ENCODE measurements at regions not wholly inside any gene's neighbourhood (a gene's known extent, or its start where the extent isn't known, plus 50 kb on each side); places are given as distances from the start of the nearest gene placed in this dataset.

- H3K27ac ChIP-seq = no peak overlapping the region
- ChIA-PET POLR2A (no interaction called here), CTCF (no interaction called here)
- ATAC-seq = no peak
- no peak overlapping the region for H3K4me2 ChIP-seq
- DNase-seq (ENCODE audit: low read depth in 1 of 2, low spot score in 1 of 2) = no peak
- H3K9me3 ChIP-seq = no peaks in the 10 kb centered on the region
- TF ChIP-seq FOSB (CRISPR knock-in tag; IDR thresholded peaks at IDR 0.05) (no peak), HOXA7 (CRISPR knock-in tag; IDR thresholded peaks at IDR 0.05) (no peak), ZNF302 (CRISPR knock-in tag; IDR thresholded peaks at IDR 0.05) (no peak), HEYL (CRISPR knock-in tag; IDR thresholded peaks at IDR 0.05) (no peak), RNF2 (IDR thresholded peaks at IDR 0.05; ENCODE audit: borderline replicate concordance, low read depth) (no peak), RAD21 (conservative IDR thresholded peaks at IDR 0.05 in 1 of 2, IDR thresholded peaks at IDR 0.05 in 1 of 2) (no peak), KDM1A (IDR thresholded peaks at IDR 0.05; ENCODE audit: low read depth) (no peak), SMC3 (IDR thresholded peaks at IDR 0.05) (no peak), FOXS1 (CRISPR knock-in tag; IDR thresholded peaks at IDR 0.05) (no peak), RFX5 (IDR thresholded peaks at IDR 0.05) (no peak), HDAC2 (IDR thresholded peaks at IDR 0.05) (no peak), JUNB (IDR thresholded peaks at IDR 0.05) (no peak), REST (IDR thresholded peaks at IDR 0.05) (no peak), FOSL2 (IDR thresholded peaks at IDR 0.05) (no peak), FOSL2 (CRISPR knock-in tag; IDR thresholded peaks at IDR 0.05) (no peak), PHF8 (IDR thresholded peaks at IDR 0.05; ENCODE audit: borderline replicate concordance, low read depth) (no peak), CEBPB (IDR thresholded peaks at IDR 0.05) (no peak)
- no peaks in the 10 kb centered on the region for H3K4me1 ChIP-seq
- H3K4me3 ChIP-seq = no peak overlapping the region
- 70% methylated on average over 4 of the region's 4 CpGs for WGBS (ENCODE audit: missing lambda C conversion rate)
- FAIRE-seq = no peak
Observed at GRCh38 chr5:124948754-124949275, 202.4 kb upstream of the ZNF608 start.

- FAIRE-seq = no peak
- H3K4me1 ChIP-seq = no peaks in the 10 kb centered on the region
- CTCF ChIA-PET = no interaction called here
- H3K27ac ChIP-seq = no peak overlapping the region
- no peak for DNase-seq (ENCODE audit: low read depth in 1 of 2, low spot score in 1 of 2)
- 89% methylated on average over 4 of the region's 4 CpGs for WGBS (ENCODE audit: missing lambda C conversion rate)
- no peak for TF ChIP-seq RARB (CRISPR knock-in tag; IDR thresholded peaks at IDR 0.05)
- TF ChIP-seq HOXB5 (CRISPR knock-in tag; IDR thresholded peaks at IDR 0.05) = no peak
- TF ChIP-seq GATA3 (IDR thresholded peaks at IDR 0.05; ENCODE audit: borderline replicate concordance) = no peak
- no peak for TF ChIP-seq HOXA7 (CRISPR knock-in tag; IDR thresholded peaks at IDR 0.05)
- no peak for TF ChIP-seq MAZ (IDR thresholded peaks at IDR 0.05; ENCODE audit: borderline replicate concordance, low read depth, low read length)
- TF ChIP-seq TFCP2L1 (CRISPR knock-in tag; IDR thresholded peaks at IDR 0.05) = no peak
- TF ChIP-seq ZC3H11A (IDR thresholded peaks at IDR 0.05) = no peak
- TF ChIP-seq ZSCAN20 (CRISPR knock-in tag; IDR thresholded peaks at IDR 0.05) = no peak
- TF ChIP-seq CTCF (IDR thresholded peaks at IDR 0.05) = no peak
- TF ChIP-seq E2F6 (IDR thresholded peaks at IDR 0.05; ENCODE audit: borderline replicate concordance, low read depth) = no peak
- no peak for TF ChIP-seq FOSB (CRISPR knock-in tag; IDR thresholded peaks at IDR 0.05)
- no peak for TF ChIP-seq POLR2AphosphoS2 (conservative IDR thresholded peaks at IDR 0.05; ENCODE audit: low read length)
- no peak for TF ChIP-seq BCL3 (IDR thresholded peaks at IDR 0.05)
- H3K4me3 ChIP-seq = no peak overlapping the region
- H3K4me2 ChIP-seq = no peak overlapping the region
- POLR2A ChIA-PET = no interaction called here
- ATAC-seq = no peak
- H3K9me3 ChIP-seq = no peaks in the 10 kb centered on the region
Observed at GRCh38 chr5:124949862-124950261, 203.4 kb upstream of the ZNF608 start.
